Panc1 (cell line): ENCODE measurements at regions not wholly inside any gene's neighbourhood (a gene's known extent, or its start where the extent isn't known, plus 50 kb on each side); places are given as distances from the start of the nearest gene placed in this dataset.

Experiments
- ATAC-seq: fragments of 200-7000 bp; cut with Tn5 transposase; 2 replicates; pipeline ENCODE4 v1.9.1; 2020; ENCODE audit warnings: mild to moderate bottlenecking, moderate library complexity
- BruUV-seq: library from RNA; stranded (reverse); fragments of 400-500 nt; replicated peaks from 2 replicates; lab custom pipeline; 2021; lab: Mats Ljungman, UMichigan
- CTCF ChIA-PET: fragments of 300-600 bp; sonication (Branson Sonifier 250); formaldehyde crosslinking; loops from one replicate; lab custom pipeline; 2022; ENCODE audit warnings: antibody characterized with exemption; lab: Charles Lee
- POLR2A ChIA-PET: fragments of 300-600 bp; sonication (Branson Sonifier 250); formaldehyde crosslinking; loops from one replicate; lab custom pipeline; 2022; ENCODE audit warnings: antibody characterized with exemption; lab: Charles Lee
- DNase-seq: peaks from one replicate; pipeline ENCODE4 v3.0.0-alpha.2; 2010; ENCODE audit warnings: low read depth, low spot score
- H3K27ac ChIP-seq: 2 replicates; pipeline ENCODE4 v1.5.1; 2011; ENCODE audit warnings: mild to moderate bottlenecking, low read length, inconsistent platforms
- H3K27me3 ChIP-seq: fragments of 200-500 bp; sonication (Bioruptor generic); 2 replicates; pipeline ENCODE4 v1.6.0; 2014; ENCODE audit warnings: low read length, inconsistent platforms; ENCODE audit not compliant: control insufficient read depth, insufficient read depth
- H3K36me3 ChIP-seq: fragments of 200-500 bp; sonication (Bioruptor generic); 2 replicates; pipeline ENCODE4 v1.5.1; 2014; ENCODE audit warnings: inconsistent platforms, mild to moderate bottlenecking, low read length, moderate library complexity; ENCODE audit not compliant: control insufficient read depth, insufficient read depth
- H3K4me1 ChIP-seq: 2 replicates; pipeline ENCODE4 v1.5.1; 2011; ENCODE audit warnings: inconsistent platforms, mild to moderate bottlenecking, low read length, moderate library complexity; ENCODE audit not compliant: control insufficient read depth, insufficient read depth
- H3K4me3 ChIP-seq, 2 experiments: 2 replicates each; pipeline ENCODE4 v1.5.1; 2011 to 2012; ENCODE audit warnings: low read depth in 2 of 2, low read length in 2 of 2, mild to moderate bottlenecking in 2 of 2, inconsistent platforms in 1 of 2, moderate library complexity in 1 of 2
- H3K9me3 ChIP-seq: fragments of 200-500 bp; sonication (Bioruptor generic); 2 replicates; pipeline ENCODE4 v1.5.1; 2014; ENCODE audit warnings: low read depth, mild to moderate bottlenecking, inconsistent platforms, low read length, moderate library complexity; ENCODE audit not compliant: control insufficient read depth, insufficient read depth
- POLR2AphosphoS5 ChIP-seq: IDR thresholded peaks from 2 replicates; pipeline ENCODE4 v1.6.1; 2012; ENCODE audit warnings: mild to moderate bottlenecking, low read depth, low read length, moderate library complexity
- SIN3A ChIP-seq: IDR thresholded peaks from 2 replicates; pipeline ENCODE4 v1.6.1; 2012; ENCODE audit warnings: low read depth, mild to moderate bottlenecking, low read length, moderate library complexity, borderline replicate concordance; ENCODE audit not compliant: insufficient read depth
- TCF7L2 ChIP-seq: IDR thresholded peaks from 2 replicates; pipeline ENCODE4 v1.6.1; 2011; ENCODE audit warnings: mild to moderate bottlenecking, low read depth, low read length, inconsistent platforms
- in situ Hi-C: cut with HindIII; loops from 2 replicates; pipeline ENCODE4 v1.10.0; 2016; ENCODE audit warnings: low sequenced_read_pairs, low pct_unique_long_range_greater_than_20kb
- intact Hi-C: fragments of 100-400 bp; cut with micrococcal nuclease; formaldehyde crosslinking; loops from one replicate; pipeline ENCODE4 v1.10.0; 2022; ENCODE audit not compliant: unreplicated experiment
- TF ChIP-seq, protein P1 (sequence below): fragments of 450-650 bp; IDR thresholded peaks from 2 replicates; pipeline ENCODE4 v1.5.1; 2017; ENCODE audit warnings: mild to moderate bottlenecking
- TF ChIP-seq, protein P2 (sequence below), 2 experiments: IDR thresholded peaks; 2 replicates each; pipeline ENCODE4 v1.6.1; 2011 to 2012; ENCODE audit warnings: low read depth in 2 of 2, control low read depth in 1 of 2, low read length in 1 of 2, mild to moderate bottlenecking in 1 of 2, moderate library complexity in 1 of 2; ENCODE audit not compliant: insufficient read depth in 1 of 2

GRCh38 chr13:40121722-40122121 lies 466.3 kb downstream of the COG6 start:
- no TSS peak for BruUV-seq
- no peaks in the 10 kb centered on the region for H3K36me3 ChIP-seq

DNA sequence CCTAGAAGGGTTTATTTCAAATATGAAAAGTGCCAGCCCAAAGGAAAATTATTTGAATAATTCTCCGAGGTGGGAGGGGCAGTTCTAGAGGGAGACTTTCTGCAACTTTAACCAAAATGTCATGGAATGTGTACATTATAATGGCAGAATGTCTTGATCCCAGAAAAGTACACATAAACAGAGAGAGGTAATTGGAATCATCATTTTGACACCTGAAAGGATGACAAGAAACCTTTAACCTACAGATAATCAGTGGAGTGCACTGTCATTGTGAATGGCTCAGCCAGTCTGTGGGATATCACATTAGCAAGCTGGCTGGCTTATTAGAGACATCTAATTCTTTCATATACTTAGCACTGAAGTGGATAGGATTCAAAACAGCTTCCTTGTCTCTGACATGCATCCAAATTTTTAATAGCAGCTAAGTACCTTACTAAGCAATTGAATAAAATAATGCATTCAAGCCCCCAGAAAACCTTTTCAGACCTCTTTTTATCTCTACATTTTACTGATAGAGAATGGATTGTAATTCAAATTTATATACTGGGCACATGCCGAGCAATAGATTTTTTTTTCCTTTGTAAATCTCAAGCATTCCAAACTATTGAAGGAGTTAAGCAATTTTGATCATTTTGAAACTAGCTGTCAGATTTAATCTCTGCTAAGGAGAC lies 468.6 kb downstream of the COG6 start:
- no peaks in the 10 kb centered on the region for H3K9me3 ChIP-seq
- H3K4me3 ChIP-seq, result no peak overlapping the region
- H3K36me3 ChIP-seq, result no peaks in the 10 kb centered on the region
- H3K27ac ChIP-seq, result no peak overlapping the region
- no peaks in the 10 kb centered on the region for H3K27me3 ChIP-seq
- ATAC-seq (no peak), DNase-seq (no peak)
- BruUV-seq, result no TSS peak
- in situ Hi-C loops (no loop called here), intact Hi-C loops (no loop called here)
- TF ChIP-seq SIN3A (no peak), POLR2AphosphoS5 (no peak)
- TF ChIP-seq, protein P1, sequence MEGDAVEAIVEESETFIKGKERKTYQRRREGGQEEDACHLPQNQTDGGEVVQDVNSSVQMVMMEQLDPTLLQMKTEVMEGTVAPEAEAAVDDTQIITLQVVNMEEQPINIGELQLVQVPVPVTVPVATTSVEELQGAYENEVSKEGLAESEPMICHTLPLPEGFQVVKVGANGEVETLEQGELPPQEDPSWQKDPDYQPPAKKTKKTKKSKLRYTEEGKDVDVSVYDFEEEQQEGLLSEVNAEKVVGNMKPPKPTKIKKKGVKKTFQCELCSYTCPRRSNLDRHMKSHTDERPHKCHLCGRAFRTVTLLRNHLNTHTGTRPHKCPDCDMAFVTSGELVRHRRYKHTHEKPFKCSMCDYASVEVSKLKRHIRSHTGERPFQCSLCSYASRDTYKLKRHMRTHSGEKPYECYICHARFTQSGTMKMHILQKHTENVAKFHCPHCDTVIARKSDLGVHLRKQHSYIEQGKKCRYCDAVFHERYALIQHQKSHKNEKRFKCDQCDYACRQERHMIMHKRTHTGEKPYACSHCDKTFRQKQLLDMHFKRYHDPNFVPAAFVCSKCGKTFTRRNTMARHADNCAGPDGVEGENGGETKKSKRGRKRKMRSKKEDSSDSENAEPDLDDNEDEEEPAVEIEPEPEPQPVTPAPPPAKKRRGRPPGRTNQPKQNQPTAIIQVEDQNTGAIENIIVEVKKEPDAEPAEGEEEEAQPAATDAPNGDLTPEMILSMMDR, result no peak
- ChIA-PET CTCF (no interaction called here), POLR2A (no interaction called here)
- no peaks in the 10 kb centered on the region for H3K4me1 ChIP-seq

More at GRCh38 chr13:40121722-40122121, 466.3 kb downstream of the COG6 start:
- no peaks in the 10 kb centered on the region for H3K27me3 ChIP-seq
- no peaks in the 10 kb centered on the region for H3K4me1 ChIP-seq
- ATAC-seq (no peak), DNase-seq (no peak)
- intact Hi-C loops (no loop called here), in situ Hi-C loops (no loop called here)
- POLR2A ChIA-PET, result no interaction called here
- no peaks in the 10 kb centered on the region for H3K9me3 ChIP-seq
- no peak overlapping the region for H3K4me3 ChIP-seq
- CTCF ChIA-PET, result no interaction called here
- TF ChIP-seq, protein P1, result no peak
- TF ChIP-seq TCF7L2 (no peak), POLR2AphosphoS5 (no peak), SIN3A (no peak)
- TF ChIP-seq, protein P2, sequence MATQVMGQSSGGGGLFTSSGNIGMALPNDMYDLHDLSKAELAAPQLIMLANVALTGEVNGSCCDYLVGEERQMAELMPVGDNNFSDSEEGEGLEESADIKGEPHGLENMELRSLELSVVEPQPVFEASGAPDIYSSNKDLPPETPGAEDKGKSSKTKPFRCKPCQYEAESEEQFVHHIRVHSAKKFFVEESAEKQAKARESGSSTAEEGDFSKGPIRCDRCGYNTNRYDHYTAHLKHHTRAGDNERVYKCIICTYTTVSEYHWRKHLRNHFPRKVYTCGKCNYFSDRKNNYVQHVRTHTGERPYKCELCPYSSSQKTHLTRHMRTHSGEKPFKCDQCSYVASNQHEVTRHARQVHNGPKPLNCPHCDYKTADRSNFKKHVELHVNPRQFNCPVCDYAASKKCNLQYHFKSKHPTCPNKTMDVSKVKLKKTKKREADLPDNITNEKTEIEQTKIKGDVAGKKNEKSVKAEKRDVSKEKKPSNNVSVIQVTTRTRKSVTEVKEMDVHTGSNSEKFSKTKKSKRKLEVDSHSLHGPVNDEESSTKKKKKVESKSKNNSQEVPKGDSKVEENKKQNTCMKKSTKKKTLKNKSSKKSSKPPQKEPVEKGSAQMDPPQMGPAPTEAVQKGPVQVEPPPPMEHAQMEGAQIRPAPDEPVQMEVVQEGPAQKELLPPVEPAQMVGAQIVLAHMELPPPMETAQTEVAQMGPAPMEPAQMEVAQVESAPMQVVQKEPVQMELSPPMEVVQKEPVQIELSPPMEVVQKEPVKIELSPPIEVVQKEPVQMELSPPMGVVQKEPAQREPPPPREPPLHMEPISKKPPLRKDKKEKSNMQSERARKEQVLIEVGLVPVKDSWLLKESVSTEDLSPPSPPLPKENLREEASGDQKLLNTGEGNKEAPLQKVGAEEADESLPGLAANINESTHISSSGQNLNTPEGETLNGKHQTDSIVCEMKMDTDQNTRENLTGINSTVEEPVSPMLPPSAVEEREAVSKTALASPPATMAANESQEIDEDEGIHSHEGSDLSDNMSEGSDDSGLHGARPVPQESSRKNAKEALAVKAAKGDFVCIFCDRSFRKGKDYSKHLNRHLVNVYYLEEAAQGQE (IDR thresholded peaks at IDR 0.05; ENCODE audit: insufficient read depth in 1 of 2, low read depth in 2 of 2, low read length in 1 of 2), result no peak
- no peak overlapping the region for H3K27ac ChIP-seq
